Stomach (tissue), 8 donors: ENCODE measurements at regions not wholly inside any gene's neighbourhood (a gene's known extent, or its start where the extent isn't known, plus 50 kb on each side); places are given as distances from the start of the nearest gene placed in this dataset.

Experiments used
- DNase-seq, 2 donors: peaks; one replicate each; pipeline versions ENCODE4 v3.0.0 to v3.0.0-alpha.2; 2013 to 2019
- H3K27ac ChIP-seq, 5 donors: fragments of 200-600 bp in 4 of 5; sonication (generic) in 4 of 5; one replicate each; pipeline ENCODE4 v1.5.1; 2013 to 2019; ENCODE audit warnings: mild to moderate bottlenecking in 1 of 5, moderate library complexity in 1 of 5
- H3K27me3 ChIP-seq, 3 donors: fragments of 200-600 bp; sonication (generic); one replicate each; pipeline ENCODE4 v1.5.1; 2017 to 2019; ENCODE audit warnings: mixed run types in 1 of 3
- H3K36me3 ChIP-seq, 4 donors: fragments of 200-600 bp; sonication (generic); 1 replicate in 3 of 4; 2 replicates in 1 of 4; pipeline ENCODE4 v1.5.1; 2016 to 2019
- H3K4me1 ChIP-seq, 4 donors: fragments of 200-600 bp; sonication (generic); one replicate each; pipeline ENCODE4 v1.5.1; 2016 to 2019
- H3K4me3 ChIP-seq, 4 donors: fragments of 200-600 bp; sonication (generic) in 3 of 4; one replicate each; pipeline ENCODE4 v1.5.1; 2016 to 2019; ENCODE audit warnings: mild to moderate bottlenecking in 1 of 4
- H3K9me3 ChIP-seq, 4 donors: fragments of 200-600 bp; sonication (generic); one replicate each; pipeline ENCODE4 v1.5.1; 2016 to 2019
- CTCF ChIP-seq, 7 experiments: fragments of 450-650 bp in 4 of 7; fragments of 200-600 bp in 3 of 7; sonication (generic) in 3 of 7; IDR thresholded peaks; one replicate each; pipeline ENCODE4 v1.5.1; 2016 to 2019; ENCODE audit warnings: antibody characterized with exemption in 7 of 7, control low read depth in 2 of 7, mild to moderate bottlenecking in 1 of 7
- EP300 ChIP-seq: sonication (generic); formaldehyde crosslinking; IDR thresholded peaks from one replicate; pipeline ENCODE4 v1.6.1; 2017; ENCODE audit warnings: antibody characterized with exemption
- POLR2A ChIP-seq, 4 donors: fragments of 450-650 bp; IDR thresholded peaks; one replicate each; pipeline ENCODE4 v1.6.1; 2016; ENCODE audit warnings: antibody characterized with exemption in 4 of 4, control low read depth in 2 of 4, mild to moderate bottlenecking in 1 of 4, moderate library complexity in 1 of 4
- POLR2AphosphoS5 ChIP-seq, 3 donors: sonication (generic); formaldehyde crosslinking; IDR thresholded peaks; one replicate each; pipeline ENCODE4 v1.6.1; 2016; ENCODE audit warnings: antibody characterized with exemption in 3 of 3
- WGBS, 5 donors: extraction: QIAGEN DNeasy Blood & Tissue Kit in 3 of 5; methylation state at CpG; one replicate each; pipeline versions ENCODE4 v1.1.5 to v1.1.7; 2013 to 2018; 5-methylcytosine and 5-hydroxymethylcytosine counted together
- intact Hi-C: fragments of 100-400 bp; cut with DNase I; formaldehyde crosslinking; loops from one replicate; pipeline ENCODE4 v1.15.1; 2023; ENCODE audit warnings: low total_unique reads
- donor health status: healthy with polysubstance abuse.
- donor health status: Bipolar disorder and iron deficiency.
- donor health status: healthy.

GRCh38 chr4:165612936-165613335 is 234.1 kb downstream of the CPE start:
- H3K4me3 ChIP-seq = no peak overlapping the region
- DNase-seq = no peak
- whole genome bisulfite sequencing, 5 donors = 15 to 57% (median 42%) methylated on average over 1 of the region's 1 CpG

GRCh38 chr4:165613581-165613980 is 234.8 kb downstream of the CPE start:
- H3K9me3 ChIP-seq = peaks cover 0 to 5% (median 0%) of the 10 kb centered on the region in 4 donors
- TF ChIP-seq CTCF (IDR thresholded peaks at IDR 0.05) = no peak
- no peak for TF ChIP-seq POLR2A (IDR thresholded peaks at IDR 0.05)
- TF ChIP-seq EP300 = no peak
- no peak for TF ChIP-seq POLR2AphosphoS5 (IDR thresholded peaks at IDR 0.05)
- intact Hi-C loops = no loop called here
- H3K36me3 ChIP-seq = no peaks in the 10 kb centered on the region
- no peak overlapping the region for H3K27ac ChIP-seq
- H3K27me3 ChIP-seq = no peaks in the 10 kb centered on the region
- H3K4me3 ChIP-seq = no peak overlapping the region
- no peak for DNase-seq
- 82 to 98% (median 94%) methylated on average over 2 of the region's 2 CpGs for WGBS, 5 donors
- H3K4me1 ChIP-seq = peaks cover 0 to 31% (median 0%) of the 10 kb centered on the region in 4 donors

More at GRCh38 chr4:165612936-165613335, 234.1 kb downstream of the CPE start:
- peaks cover 0 to 31% (median 0%) of the 10 kb centered on the region in 4 donors for H3K4me1 ChIP-seq
- intact Hi-C loops = no loop called here
- H3K27me3 ChIP-seq = no peaks in the 10 kb centered on the region
- peaks cover 0 to 2% (median 0%) of the 10 kb centered on the region in 4 donors for H3K9me3 ChIP-seq
- H3K27ac ChIP-seq = no peak overlapping the region
- no peaks in the 10 kb centered on the region for H3K36me3 ChIP-seq
- TF ChIP-seq POLR2A (IDR thresholded peaks at IDR 0.05) (no peak), EP300 (no peak), CTCF (IDR thresholded peaks at IDR 0.05) (no peak), POLR2AphosphoS5 (IDR thresholded peaks at IDR 0.05) (no peak)

- intact Hi-C loops = no loop called here
- Histone ChIP-seq H3K27ac (no peak overlapping the region), H3K9me3 (peaks cover 0 to 5% (median 0%) of the 10 kb centered on the region in 4 donors), H3K36me3 (no peaks in the 10 kb centered on the region), H3K4me3 (no peak overlapping the region), H3K27me3 (no peaks in the 10 kb centered on the region), H3K4me1 (no peaks in the 10 kb centered on the region)
- TF ChIP-seq POLR2AphosphoS5 (IDR thresholded peaks at IDR 0.05) = no peak
- no peak for TF ChIP-seq EP300
- no peak for DNase-seq
- 90 to 97% (median 97%) methylated on average over 3 of the region's 3 CpGs for WGBS, 5 donors
These were observed 242.1 kb downstream of the CPE start for GRCh38 chr4:165620913-165621312.

GRCh38 chr4:165621983-165622382 is 243.2 kb downstream of the CPE start:
- Histone ChIP-seq H3K27ac (no peak overlapping the region), H3K27me3 (no peaks in the 10 kb centered on the region), H3K4me3 (no peak overlapping the region), H3K36me3 (no peaks in the 10 kb centered on the region), H3K4me1 (no peaks in the 10 kb centered on the region), H3K9me3 (peaks cover 0 to 5% (median 0%) of the 10 kb centered on the region in 4 donors)
- no peak for DNase-seq
- 24 to 43% (median 37%) methylated on average over 5 of the region's 5 CpGs for WGBS, 5 donors
- intact Hi-C loops = no loop called here
- TF ChIP-seq EP300 (no peak), CTCF (IDR thresholded peaks at IDR 0.05) (no peak), POLR2AphosphoS5 (IDR thresholded peaks at IDR 0.05) (no peak), POLR2A (IDR thresholded peaks at IDR 0.05) (no peak)

- intact Hi-C loops = no loop called here
- no peak for DNase-seq
- H3K36me3 ChIP-seq = no peaks in the 10 kb centered on the region
- no peak overlapping the region for H3K4me3 ChIP-seq
- H3K27me3 ChIP-seq = no peaks in the 10 kb centered on the region
- no peak overlapping the region for H3K27ac ChIP-seq
- H3K4me1 ChIP-seq = no peaks in the 10 kb centered on the region
- no peaks in the 10 kb centered on the region for H3K9me3 ChIP-seq
- WGBS, 5 donors = 68 to 85% (median 78%) methylated on average over 2 of the region's 2 CpGs
- no peak for TF ChIP-seq POLR2A (IDR thresholded peaks at IDR 0.05)
- no peak for TF ChIP-seq CTCF (IDR thresholded peaks at IDR 0.05)
- TF ChIP-seq EP300 = no peak
- no peak for TF ChIP-seq POLR2AphosphoS5 (IDR thresholded peaks at IDR 0.05)
These were observed 246.5 kb downstream of the CPE start for GRCh38 chr4:165625281-165625680.
